ENCODE measurements at regions not wholly inside any gene's neighbourhood (a gene's known extent, or its start where the extent isn't known, plus 50 kb on each side); places are given as distances from the start of the nearest gene placed in this dataset.

DNA sequence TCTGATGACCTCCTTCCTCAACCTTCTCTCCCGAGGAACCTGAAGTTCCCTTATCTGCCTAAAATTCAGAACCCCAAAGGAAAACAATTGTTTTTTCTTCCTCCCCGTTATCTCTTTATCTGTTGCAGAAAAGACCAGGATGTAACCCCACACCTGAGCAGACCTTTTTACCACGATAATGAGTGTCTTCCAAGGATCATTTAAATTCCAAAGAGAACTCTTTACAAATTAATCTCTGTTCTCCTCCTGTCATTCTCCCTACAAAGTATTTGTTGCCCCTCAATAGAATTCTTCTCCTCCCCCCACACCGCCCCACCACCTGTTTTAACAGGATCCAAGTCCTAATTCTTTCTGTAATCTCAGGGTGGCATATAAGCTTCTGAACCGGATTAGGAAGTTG, 78.5 kb upstream of the NLGN4X start:
- TF ChIP-seq, protein P1, sequence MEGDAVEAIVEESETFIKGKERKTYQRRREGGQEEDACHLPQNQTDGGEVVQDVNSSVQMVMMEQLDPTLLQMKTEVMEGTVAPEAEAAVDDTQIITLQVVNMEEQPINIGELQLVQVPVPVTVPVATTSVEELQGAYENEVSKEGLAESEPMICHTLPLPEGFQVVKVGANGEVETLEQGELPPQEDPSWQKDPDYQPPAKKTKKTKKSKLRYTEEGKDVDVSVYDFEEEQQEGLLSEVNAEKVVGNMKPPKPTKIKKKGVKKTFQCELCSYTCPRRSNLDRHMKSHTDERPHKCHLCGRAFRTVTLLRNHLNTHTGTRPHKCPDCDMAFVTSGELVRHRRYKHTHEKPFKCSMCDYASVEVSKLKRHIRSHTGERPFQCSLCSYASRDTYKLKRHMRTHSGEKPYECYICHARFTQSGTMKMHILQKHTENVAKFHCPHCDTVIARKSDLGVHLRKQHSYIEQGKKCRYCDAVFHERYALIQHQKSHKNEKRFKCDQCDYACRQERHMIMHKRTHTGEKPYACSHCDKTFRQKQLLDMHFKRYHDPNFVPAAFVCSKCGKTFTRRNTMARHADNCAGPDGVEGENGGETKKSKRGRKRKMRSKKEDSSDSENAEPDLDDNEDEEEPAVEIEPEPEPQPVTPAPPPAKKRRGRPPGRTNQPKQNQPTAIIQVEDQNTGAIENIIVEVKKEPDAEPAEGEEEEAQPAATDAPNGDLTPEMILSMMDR (conservative IDR thresholded peaks at IDR 0.05) = no peak
- TF ChIP-seq EZH2 (IDR thresholded peaks at IDR 0.05; ENCODE audit: low read depth) = no peak
